OCI-LY7 (cell line): ENCODE measurements at regions not wholly inside any gene's neighbourhood (a gene's known extent, or its start where the extent isn't known, plus 50 kb on each side); places are given as distances from the start of the nearest gene placed in this dataset.

Experiments used
- BruUV-seq: library from RNA; stranded (reverse); fragments of 400-500 nt; replicated peaks from 2 replicates; lab custom pipeline; 2021; lab: Mats Ljungman, UMichigan
- CTCF ChIA-PET: fragments of 300-600 bp; sonication (Branson Sonifier 250); formaldehyde crosslinking; loops from one replicate; lab custom pipeline; 2022; ENCODE audit warnings: antibody characterized with exemption; ENCODE audit not compliant: unreplicated experiment; lab: Charles Lee
- POLR2A ChIA-PET: fragments of 300-600 bp; sonication (Branson Sonifier 250); formaldehyde crosslinking; loops from one replicate; lab custom pipeline; 2022; ENCODE audit warnings: antibody characterized with exemption; lab: Charles Lee
- DNase-seq: peaks from one replicate; pipeline ENCODE4 v3.0.0-alpha.2; 2015; ENCODE audit warnings: low spot score
- H2AFZ ChIP-seq: fragments of 200-600 bp; sonication (generic), shearing (Covaris generic); 2 replicates; pipeline ENCODE4 v1.6.1; 2014; ENCODE audit warnings: mild to moderate bottlenecking, antibody characterized with exemption, low read length, moderate library complexity
- H3K27ac ChIP-seq: fragments of 200-600 bp; sonication (generic); 2 replicates; pipeline ENCODE4 v1.5.1; 2014; ENCODE audit warnings: mixed run types, low read depth, mild to moderate bottlenecking, moderate library complexity, low read length, inconsistent platforms; ENCODE audit not compliant: poor library complexity, severe bottlenecking
- H3K36me3 ChIP-seq: fragments of 200-600 bp; sonication (generic); 2 replicates; pipeline ENCODE4 v1.6.1; 2014; ENCODE audit warnings: mild to moderate bottlenecking, antibody characterized with exemption, low read length, moderate library complexity, mixed read lengths; ENCODE audit not compliant: insufficient read depth
- H3K4me1 ChIP-seq: fragments of 200-600 bp; sonication (generic); 2 replicates; pipeline ENCODE4 v1.5.1; 2014; ENCODE audit warnings: mild to moderate bottlenecking, low read length; ENCODE audit not compliant: insufficient read depth, poor library complexity, severe bottlenecking
- H3K4me2 ChIP-seq: fragments of 200-600 bp; sonication (generic); 2 replicates; pipeline ENCODE4 v1.6.1; 2014; ENCODE audit warnings: mild to moderate bottlenecking, low read length
- H3K4me3 ChIP-seq: fragments of 200-600 bp; sonication (generic); 2 replicates; pipeline ENCODE4 v1.5.1; 2014; ENCODE audit warnings: mild to moderate bottlenecking, low read depth, low read length; ENCODE audit not compliant: poor library complexity, severe bottlenecking
- H3K79me2 ChIP-seq: fragments of 200-600 bp; sonication (generic); 2 replicates; pipeline ENCODE4 v1.6.1; 2016; ENCODE audit warnings: low read depth, mild to moderate bottlenecking, low read length, moderate library complexity, mixed read lengths; ENCODE audit not compliant: insufficient read depth
- H3K9me2 ChIP-seq: fragments of 200-600 bp; sonication (generic); 2 replicates; pipeline ENCODE4 v1.6.1; 2016; ENCODE audit warnings: mild to moderate bottlenecking, low read length, mixed read lengths; ENCODE audit not compliant: insufficient read depth
- H3K9me3 ChIP-seq: fragments of 200-600 bp; sonication (generic); 2 replicates; pipeline ENCODE4 v1.6.1; 2014; ENCODE audit warnings: mild to moderate bottlenecking, mixed run types, low read length, mixed read lengths
- H4K20me1 ChIP-seq: fragments of 200-600 bp; sonication (generic); 2 replicates; pipeline ENCODE4 v1.6.1; 2014; ENCODE audit warnings: mild to moderate bottlenecking, antibody characterized with exemption, low read length, moderate library complexity, mixed read lengths; ENCODE audit not compliant: insufficient read depth
- EZH2phosphoT487 ChIP-seq: fragments of 200-600 bp; sonication (generic); IDR thresholded peaks from 2 replicates; pipeline ENCODE4 v1.6.1; 2018; ENCODE audit warnings: low read depth, borderline replicate concordance, mild to moderate bottlenecking, mixed run types, antibody characterized with exemption, low read length, moderate library complexity, mixed read lengths
- intact Hi-C: fragments of 100-400 bp; cut with micrococcal nuclease; formaldehyde crosslinking; loops from one replicate; pipeline ENCODE4 v1.10.0; 2022; ENCODE audit not compliant: unreplicated experiment
- TF ChIP-seq, protein P1 (sequence below): fragments of 200-600 bp; sonication (generic); conservative IDR thresholded peaks from 2 replicates; pipeline ENCODE4 v1.5.1; 2014; ENCODE audit warnings: mild to moderate bottlenecking, antibody characterized with exemption, low read length, moderate library complexity, mixed read lengths

DNA sequence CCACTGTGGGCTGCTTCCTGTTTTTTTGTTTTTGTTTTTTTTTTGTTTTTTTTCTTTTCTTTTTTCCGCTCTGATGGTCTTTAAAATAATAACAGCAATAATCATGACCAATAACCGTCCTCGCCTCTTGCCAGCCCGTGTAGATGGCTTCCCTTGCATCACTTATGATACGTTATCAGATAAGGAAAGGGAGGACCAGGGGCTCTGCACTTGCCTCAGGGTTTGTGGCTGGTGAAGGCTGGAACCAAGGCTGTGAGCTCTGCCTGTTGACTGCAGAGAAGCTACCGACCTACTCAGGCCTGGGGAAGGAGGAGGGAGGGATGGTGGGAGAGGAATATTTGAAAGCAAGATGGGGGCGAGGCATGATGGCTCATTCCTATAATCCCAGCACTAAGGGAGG, 114.0 kb upstream of the SDK2 start:
- no peak for DNase-seq
- Histone ChIP-seq H3K9me2 (no peaks in the 10 kb centered on the region), H2AFZ (no peak overlapping the region), H3K27ac (no peak overlapping the region), H3K4me1 (peaks cover 11% of the 10 kb centered on the region), H3K36me3 (no peaks in the 10 kb centered on the region), H3K9me3 (no peaks in the 10 kb centered on the region), H3K4me2 (no peak overlapping the region), H3K4me3 (no peak overlapping the region), H3K79me2 (no peaks in the 10 kb centered on the region), H4K20me1 (no peaks in the 10 kb centered on the region)
- POLR2A ChIA-PET: interaction anchor here (0.6 to 0.8 kb wide), 2 partner anchors 34 to 1151 kb away, joined by 3 to 5 read pairs; no protein-coding TSS in a partner anchor
- CTCF ChIA-PET: no interaction called here
- BruUV-seq: no TSS peak
- no peak for TF ChIP-seq EZH2phosphoT487
- TF ChIP-seq, protein P1, sequence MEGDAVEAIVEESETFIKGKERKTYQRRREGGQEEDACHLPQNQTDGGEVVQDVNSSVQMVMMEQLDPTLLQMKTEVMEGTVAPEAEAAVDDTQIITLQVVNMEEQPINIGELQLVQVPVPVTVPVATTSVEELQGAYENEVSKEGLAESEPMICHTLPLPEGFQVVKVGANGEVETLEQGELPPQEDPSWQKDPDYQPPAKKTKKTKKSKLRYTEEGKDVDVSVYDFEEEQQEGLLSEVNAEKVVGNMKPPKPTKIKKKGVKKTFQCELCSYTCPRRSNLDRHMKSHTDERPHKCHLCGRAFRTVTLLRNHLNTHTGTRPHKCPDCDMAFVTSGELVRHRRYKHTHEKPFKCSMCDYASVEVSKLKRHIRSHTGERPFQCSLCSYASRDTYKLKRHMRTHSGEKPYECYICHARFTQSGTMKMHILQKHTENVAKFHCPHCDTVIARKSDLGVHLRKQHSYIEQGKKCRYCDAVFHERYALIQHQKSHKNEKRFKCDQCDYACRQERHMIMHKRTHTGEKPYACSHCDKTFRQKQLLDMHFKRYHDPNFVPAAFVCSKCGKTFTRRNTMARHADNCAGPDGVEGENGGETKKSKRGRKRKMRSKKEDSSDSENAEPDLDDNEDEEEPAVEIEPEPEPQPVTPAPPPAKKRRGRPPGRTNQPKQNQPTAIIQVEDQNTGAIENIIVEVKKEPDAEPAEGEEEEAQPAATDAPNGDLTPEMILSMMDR: no peak
- intact Hi-C loops: no loop called here

DNA sequence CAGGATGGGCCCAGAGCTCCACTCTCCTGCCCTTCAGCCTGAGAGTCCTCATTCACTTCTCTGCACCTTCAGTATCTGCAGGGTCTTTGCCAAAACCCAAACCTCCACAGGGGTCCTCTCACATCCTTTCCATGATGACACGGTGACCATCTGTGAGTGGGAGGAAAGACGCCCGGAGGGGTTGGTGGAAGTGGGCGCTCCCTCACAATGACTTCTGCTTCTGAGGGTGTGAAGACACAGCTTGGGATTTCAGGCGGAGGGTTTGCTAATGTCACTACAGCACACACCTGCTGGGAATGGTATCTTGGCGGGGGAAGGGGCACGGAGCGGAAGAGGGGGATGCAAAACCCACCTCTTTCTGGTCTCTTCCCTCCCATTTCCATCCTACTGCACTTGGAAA, 115.1 kb upstream of the SDK2 start:
- DNase-seq: no peak
- Histone ChIP-seq H3K36me3 (no peaks in the 10 kb centered on the region), H3K4me1 (peaks cover 11% of the 10 kb centered on the region), H3K79me2 (no peaks in the 10 kb centered on the region), H3K27ac (no peak overlapping the region), H3K9me3 (no peaks in the 10 kb centered on the region), H3K4me2 (no peak overlapping the region), H3K4me3 (no peak overlapping the region), H2AFZ (no peak overlapping the region), H4K20me1 (no peaks in the 10 kb centered on the region), H3K9me2 (no peaks in the 10 kb centered on the region)
- no peak for TF ChIP-seq EZH2phosphoT487
- TF ChIP-seq, protein P1: no peak
- CTCF ChIA-PET: interaction anchor here (0.6 kb wide), 1 partner anchor 50 kb away, joined by 3 read pairs; no protein-coding TSS in a partner anchor
- intact Hi-C loops: no loop called here
- POLR2A ChIA-PET: interaction anchor here (0.6 kb wide), 1 partner anchor 362 kb away, joined by 4 read pairs; no protein-coding TSS in a partner anchor
- no TSS peak for BruUV-seq

DNA sequence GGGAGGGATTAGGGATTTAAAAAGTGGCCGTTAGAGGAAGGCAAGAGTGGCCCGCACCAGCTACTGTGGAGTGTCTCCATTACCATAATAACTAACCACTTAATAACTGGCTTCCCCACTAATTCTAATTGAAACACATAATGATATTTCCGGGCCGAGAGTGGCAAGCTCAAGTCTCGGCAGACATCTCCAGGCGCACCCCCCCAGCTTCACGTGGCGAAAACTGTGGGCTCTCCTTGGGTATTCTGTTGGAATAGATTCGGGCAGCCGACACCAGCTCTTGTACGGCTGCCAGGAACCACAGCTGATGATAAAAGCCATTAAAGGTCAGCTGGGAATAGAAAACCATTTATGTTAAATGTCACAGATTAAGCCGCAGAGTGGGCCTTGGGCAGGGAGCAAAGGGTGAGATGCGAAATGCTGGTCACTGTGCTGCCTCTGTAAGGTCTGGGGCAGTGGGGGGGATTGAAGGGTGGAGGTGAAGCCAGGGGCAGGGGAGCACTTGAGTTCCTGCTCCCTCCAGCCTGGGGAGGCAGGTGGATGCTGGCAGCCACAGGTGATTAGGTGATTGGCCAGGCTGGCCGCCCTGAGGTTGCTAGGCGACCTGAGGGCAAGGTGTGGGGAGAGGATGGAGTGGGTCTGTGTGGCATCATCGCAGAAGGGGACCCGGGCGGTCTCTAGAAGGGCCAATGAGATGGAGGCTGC, 115.6 kb upstream of the SDK2 start:
- no peak for DNase-seq
- BruUV-seq: no TSS peak
- H3K36me3 ChIP-seq: no peaks in the 10 kb centered on the region
- no peak overlapping the region for H3K4me3 ChIP-seq
- H4K20me1 ChIP-seq: no peaks in the 10 kb centered on the region
- no peaks in the 10 kb centered on the region for H3K9me2 ChIP-seq
- ChIA-PET POLR2A (interaction anchor here (0.6 kb wide), 1 partner anchor 362 kb away, joined by 4 read pairs; no protein-coding TSS in a partner anchor), CTCF (interaction anchor here (0.6 kb wide), 1 partner anchor 50 kb away, joined by 3 read pairs; no protein-coding TSS in a partner anchor)
- intact Hi-C loops: no loop called here
- H3K4me2 ChIP-seq: no peak overlapping the region
- no peaks in the 10 kb centered on the region for H3K79me2 ChIP-seq
- H3K27ac ChIP-seq: no peak overlapping the region
- no peaks in the 10 kb centered on the region for H3K9me3 ChIP-seq
- TF ChIP-seq EZH2phosphoT487: no peak
- TF ChIP-seq, protein P1: no peak
- peaks cover 11% of the 10 kb centered on the region for H3K4me1 ChIP-seq
- H2AFZ ChIP-seq: no peak overlapping the region
